ENCODE measurements at regions not wholly inside any gene's neighbourhood (a gene's known extent, or its start where the extent isn't known, plus 50 kb on each side); places are given as distances from the start of the nearest gene placed in this dataset.

DNA sequence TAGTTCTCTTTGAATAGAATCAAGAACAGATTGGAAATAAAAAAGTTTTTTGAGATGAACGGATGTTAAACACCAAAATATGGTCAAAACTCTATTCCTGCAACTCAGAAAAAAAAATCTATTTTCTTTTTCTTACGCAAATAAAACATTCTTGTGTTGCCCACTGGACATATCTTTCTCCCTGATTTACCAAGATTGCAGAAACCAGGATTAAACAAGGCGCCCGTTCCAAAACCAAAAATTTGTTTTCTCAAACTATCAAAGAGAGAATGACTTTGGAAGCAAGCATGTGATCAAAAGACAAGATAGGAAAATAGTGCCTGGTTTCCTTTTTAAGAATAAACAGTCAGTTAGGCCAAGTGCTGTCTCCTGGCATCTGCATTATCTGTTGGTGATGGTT, 273.1 kb downstream of the CLIC5 start:
- no peaks in the 10 kb centered on the region for H3K4me1 ChIP-seq (ENCODE audit: control insufficient read depth, insufficient read depth, low read length, poor library complexity, severe bottlenecking)
- no peaks in the 10 kb centered on the region for H3K36me3 ChIP-seq (ENCODE audit: control insufficient read depth, insufficient read depth, low read length)
- H3K27me3 ChIP-seq (replicated peaks; ENCODE audit: control insufficient read depth, insufficient read depth, low read length, poor library complexity, severe bottlenecking): no peaks in the 10 kb centered on the region
- no peaks in the 10 kb centered on the region for H3K9me3 ChIP-seq (ENCODE audit: control insufficient read depth, low read length)
- DNase-seq: no peak
- no peak overlapping the region for H3K27ac ChIP-seq (ENCODE audit: insufficient read depth, low read length, poor library complexity, severe bottlenecking)
- H3K4me3 ChIP-seq (ENCODE audit: insufficient read depth, low read depth, low read length, poor library complexity, severe bottlenecking): no peak overlapping the region

DNA sequence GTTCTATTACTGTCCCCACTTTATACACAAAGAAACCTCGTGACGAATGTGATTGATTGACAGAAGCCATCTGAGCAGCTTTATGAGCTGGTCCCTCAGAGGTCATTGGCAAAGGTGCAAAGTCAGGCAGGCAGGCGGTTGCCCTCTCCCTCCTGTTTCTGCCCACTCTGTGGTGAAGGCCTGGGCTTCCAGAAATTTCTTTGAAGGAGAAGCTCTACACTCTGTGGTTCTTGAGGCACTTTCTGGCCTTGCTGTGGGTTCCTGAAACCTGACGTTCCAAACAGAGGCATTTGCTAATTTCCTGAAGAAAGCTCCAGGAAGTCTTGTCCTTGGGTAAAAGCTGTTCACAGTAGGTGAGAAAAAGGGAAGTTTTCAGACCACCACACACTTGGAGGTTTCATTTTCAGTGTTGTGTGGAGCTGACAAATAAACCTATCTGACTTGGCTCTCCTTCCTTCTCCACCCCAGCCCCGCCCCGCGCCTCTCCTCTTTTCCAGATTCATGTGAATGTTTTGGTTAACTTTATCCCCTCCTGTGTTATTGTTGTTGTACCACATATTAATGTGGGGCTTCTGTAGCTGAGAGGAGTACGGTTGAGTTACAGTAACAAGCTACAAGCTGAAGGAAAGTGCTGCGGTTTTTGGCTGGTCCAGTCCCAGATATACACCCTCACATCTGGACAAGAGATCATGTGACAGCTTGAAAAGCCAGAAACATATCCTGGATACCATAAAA, 274.1 kb downstream of the CLIC5 start:
- DNase-seq: no peak
- no peak overlapping the region for H3K27ac ChIP-seq (ENCODE audit: insufficient read depth, low read length, poor library complexity, severe bottlenecking)

DNA sequence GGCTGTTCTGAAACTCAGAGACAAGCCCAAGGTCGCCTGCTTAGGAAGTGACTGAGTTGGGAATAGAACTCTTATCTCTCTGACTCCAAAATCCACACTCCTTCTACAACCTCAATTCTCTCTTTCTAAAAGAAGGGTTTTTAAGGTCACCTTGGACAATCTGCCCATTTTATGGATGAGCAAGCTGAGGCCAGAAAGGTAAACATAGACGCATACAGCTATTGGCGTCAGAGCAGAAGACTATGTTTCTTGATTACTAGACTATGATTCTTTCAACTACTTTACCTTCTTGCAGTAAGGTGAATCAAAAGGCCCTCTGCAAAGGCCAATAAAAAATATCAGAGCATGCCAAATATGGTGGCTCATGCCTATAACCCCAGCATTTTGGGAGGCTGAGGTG, 276.6 kb downstream of the CLIC5 start:
- H3K4me1 ChIP-seq (ENCODE audit: control insufficient read depth, insufficient read depth, low read length, poor library complexity, severe bottlenecking): no peaks in the 10 kb centered on the region
- no peak overlapping the region for H3K27ac ChIP-seq (ENCODE audit: insufficient read depth, low read length, poor library complexity, severe bottlenecking)
- H3K27me3 ChIP-seq (replicated peaks; ENCODE audit: control insufficient read depth, insufficient read depth, low read length, poor library complexity, severe bottlenecking): no peaks in the 10 kb centered on the region
- no peaks in the 10 kb centered on the region for H3K36me3 ChIP-seq (ENCODE audit: control insufficient read depth, insufficient read depth, low read length)
- H3K9me3 ChIP-seq (ENCODE audit: control insufficient read depth, low read length): no peaks in the 10 kb centered on the region
- DNase-seq: no peak
- H3K4me3 ChIP-seq (ENCODE audit: insufficient read depth, low read depth, low read length, poor library complexity, severe bottlenecking): no peak overlapping the region

More for the DNA sequence above, 274.1 kb downstream of the CLIC5 start:
- H3K4me3 ChIP-seq (ENCODE audit: insufficient read depth, low read depth, low read length, poor library complexity, severe bottlenecking): no peak overlapping the region
- no peaks in the 10 kb centered on the region for H3K4me1 ChIP-seq (ENCODE audit: control insufficient read depth, insufficient read depth, low read length, poor library complexity, severe bottlenecking)
- H3K9me3 ChIP-seq (ENCODE audit: control insufficient read depth, low read length): no peaks in the 10 kb centered on the region
- no peaks in the 10 kb centered on the region for H3K36me3 ChIP-seq (ENCODE audit: control insufficient read depth, insufficient read depth, low read length)
- H3K27me3 ChIP-seq (replicated peaks; ENCODE audit: control insufficient read depth, insufficient read depth, low read length, poor library complexity, severe bottlenecking): no peaks in the 10 kb centered on the region

GRCh38 chr6:45738057-45738455, 277.6 kb downstream of the CLIC5 start:
- Histone ChIP-seq H3K9me3 (ENCODE audit: control insufficient read depth, low read length) (no peaks in the 10 kb centered on the region), H3K27me3 (replicated peaks; ENCODE audit: control insufficient read depth, insufficient read depth, low read length, poor library complexity, severe bottlenecking) (no peaks in the 10 kb centered on the region), H3K4me1 (ENCODE audit: control insufficient read depth, insufficient read depth, low read length, poor library complexity, severe bottlenecking) (no peaks in the 10 kb centered on the region), H3K4me3 (ENCODE audit: insufficient read depth, low read depth, low read length, poor library complexity, severe bottlenecking) (no peak overlapping the region), H3K27ac (ENCODE audit: insufficient read depth, low read length, poor library complexity, severe bottlenecking) (no peak overlapping the region), H3K36me3 (ENCODE audit: control insufficient read depth, insufficient read depth, low read length) (no peaks in the 10 kb centered on the region)
- no peak for DNase-seq

- H3K4me3 ChIP-seq (ENCODE audit: insufficient read depth, low read depth, low read length, poor library complexity, severe bottlenecking): no peak overlapping the region
- H3K27ac ChIP-seq (ENCODE audit: insufficient read depth, low read length, poor library complexity, severe bottlenecking): no peak overlapping the region
- no peak for DNase-seq
- no peaks in the 10 kb centered on the region for H3K9me3 ChIP-seq (ENCODE audit: control insufficient read depth, low read length)
- no peaks in the 10 kb centered on the region for H3K36me3 ChIP-seq (ENCODE audit: control insufficient read depth, insufficient read depth, low read length)
- H3K27me3 ChIP-seq (replicated peaks; ENCODE audit: control insufficient read depth, insufficient read depth, low read length, poor library complexity, severe bottlenecking): no peaks in the 10 kb centered on the region
- H3K4me1 ChIP-seq (ENCODE audit: control insufficient read depth, insufficient read depth, low read length, poor library complexity, severe bottlenecking): no peaks in the 10 kb centered on the region
Measured at GRCh38 chr6:45737331-45738056, 278.2 kb downstream of the CLIC5 start.

GRCh38 chr6:45736134-45736533, 279.5 kb downstream of the CLIC5 start:
- Histone ChIP-seq H3K27me3 (replicated peaks; ENCODE audit: control insufficient read depth, insufficient read depth, low read length, poor library complexity, severe bottlenecking) (no peaks in the 10 kb centered on the region), H3K9me3 (ENCODE audit: control insufficient read depth, low read length) (no peaks in the 10 kb centered on the region), H3K4me3 (ENCODE audit: insufficient read depth, low read depth, low read length, poor library complexity, severe bottlenecking) (no peak overlapping the region), H3K36me3 (ENCODE audit: control insufficient read depth, insufficient read depth, low read length) (no peaks in the 10 kb centered on the region), H3K27ac (ENCODE audit: insufficient read depth, low read length, poor library complexity, severe bottlenecking) (no peak overlapping the region), H3K4me1 (ENCODE audit: control insufficient read depth, insufficient read depth, low read length, poor library complexity, severe bottlenecking) (no peaks in the 10 kb centered on the region)
- no peak for DNase-seq

GRCh38 chr6:45732731-45733130, 282.9 kb downstream of the CLIC5 start:
- H3K27me3 ChIP-seq (replicated peaks; ENCODE audit: control insufficient read depth, insufficient read depth, low read length, poor library complexity, severe bottlenecking): no peaks in the 10 kb centered on the region
- H3K27ac ChIP-seq (ENCODE audit: insufficient read depth, low read length, poor library complexity, severe bottlenecking): no peak overlapping the region
- no peaks in the 10 kb centered on the region for H3K9me3 ChIP-seq (ENCODE audit: control insufficient read depth, low read length)
- no peaks in the 10 kb centered on the region for H3K4me1 ChIP-seq (ENCODE audit: control insufficient read depth, insufficient read depth, low read length, poor library complexity, severe bottlenecking)
- no peak for DNase-seq
- no peak overlapping the region for H3K4me3 ChIP-seq (ENCODE audit: insufficient read depth, low read depth, low read length, poor library complexity, severe bottlenecking)
- H3K36me3 ChIP-seq (ENCODE audit: control insufficient read depth, insufficient read depth, low read length): no peaks in the 10 kb centered on the region

- Histone ChIP-seq H3K36me3 (ENCODE audit: control insufficient read depth, insufficient read depth, low read length) (no peaks in the 10 kb centered on the region), H3K27ac (ENCODE audit: insufficient read depth, low read length, poor library complexity, severe bottlenecking) (no peak overlapping the region), H3K4me3 (ENCODE audit: insufficient read depth, low read depth, low read length, poor library complexity, severe bottlenecking) (no peak overlapping the region), H3K27me3 (replicated peaks; ENCODE audit: control insufficient read depth, insufficient read depth, low read length, poor library complexity, severe bottlenecking) (no peaks in the 10 kb centered on the region), H3K4me1 (ENCODE audit: control insufficient read depth, insufficient read depth, low read length, poor library complexity, severe bottlenecking) (no peaks in the 10 kb centered on the region), H3K9me3 (ENCODE audit: control insufficient read depth, low read length) (no peaks in the 10 kb centered on the region)
- no peak for DNase-seq
Measured at GRCh38 chr6:45730232-45730631, 285.4 kb downstream of the CLIC5 start.

DNA sequence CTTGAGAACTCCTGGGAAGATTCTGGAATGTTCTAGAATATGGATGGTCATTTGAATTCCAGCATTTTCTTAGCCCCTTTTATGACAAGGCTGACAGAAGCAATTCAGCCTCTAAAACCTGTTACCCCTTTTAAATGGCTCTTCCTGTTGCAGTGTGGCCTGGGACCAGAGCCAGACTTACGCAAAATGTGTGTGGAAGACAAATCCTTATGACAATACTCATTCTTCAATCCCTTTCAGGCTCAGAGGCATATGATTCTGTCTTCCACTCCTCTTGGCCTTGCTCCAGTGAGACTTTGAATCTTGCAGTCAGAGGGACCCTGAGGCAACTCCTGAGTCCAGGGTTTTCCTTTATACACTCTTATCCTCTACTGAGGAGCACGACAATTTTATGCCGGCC, 287.0 kb downstream of the CLIC5 start:
- no peaks in the 10 kb centered on the region for H3K4me1 ChIP-seq (ENCODE audit: control insufficient read depth, insufficient read depth, low read length, poor library complexity, severe bottlenecking)
- H3K9me3 ChIP-seq (ENCODE audit: control insufficient read depth, low read length): no peaks in the 10 kb centered on the region
- H3K27ac ChIP-seq (ENCODE audit: insufficient read depth, low read length, poor library complexity, severe bottlenecking): no peak overlapping the region
- no peaks in the 10 kb centered on the region for H3K27me3 ChIP-seq (replicated peaks; ENCODE audit: control insufficient read depth, insufficient read depth, low read length, poor library complexity, severe bottlenecking)
- DNase-seq: no peak
- H3K4me3 ChIP-seq (ENCODE audit: insufficient read depth, low read depth, low read length, poor library complexity, severe bottlenecking): no peak overlapping the region
- no peaks in the 10 kb centered on the region for H3K36me3 ChIP-seq (ENCODE audit: control insufficient read depth, insufficient read depth, low read length)

- no peaks in the 10 kb centered on the region for H3K4me1 ChIP-seq (ENCODE audit: control insufficient read depth, insufficient read depth, low read length, poor library complexity, severe bottlenecking)
- DNase-seq: no peak
- H3K4me3 ChIP-seq (ENCODE audit: insufficient read depth, low read depth, low read length, poor library complexity, severe bottlenecking): no peak overlapping the region
- H3K27ac ChIP-seq (ENCODE audit: insufficient read depth, low read length, poor library complexity, severe bottlenecking): no peak overlapping the region
- H3K36me3 ChIP-seq (ENCODE audit: control insufficient read depth, insufficient read depth, low read length): no peaks in the 10 kb centered on the region
- no peaks in the 10 kb centered on the region for H3K9me3 ChIP-seq (ENCODE audit: control insufficient read depth, low read length)
- no peaks in the 10 kb centered on the region for H3K27me3 ChIP-seq (replicated peaks; ENCODE audit: control insufficient read depth, insufficient read depth, low read length, poor library complexity, severe bottlenecking)
Measured at GRCh38 chr6:45727819-45728449, 287.7 kb downstream of the CLIC5 start.
